ENCODE measurements at regions not wholly inside any gene's neighbourhood (a gene's known extent, or its start where the extent isn't known, plus 50 kb on each side); places are given as distances from the start of the nearest gene placed in this dataset.

DNA sequence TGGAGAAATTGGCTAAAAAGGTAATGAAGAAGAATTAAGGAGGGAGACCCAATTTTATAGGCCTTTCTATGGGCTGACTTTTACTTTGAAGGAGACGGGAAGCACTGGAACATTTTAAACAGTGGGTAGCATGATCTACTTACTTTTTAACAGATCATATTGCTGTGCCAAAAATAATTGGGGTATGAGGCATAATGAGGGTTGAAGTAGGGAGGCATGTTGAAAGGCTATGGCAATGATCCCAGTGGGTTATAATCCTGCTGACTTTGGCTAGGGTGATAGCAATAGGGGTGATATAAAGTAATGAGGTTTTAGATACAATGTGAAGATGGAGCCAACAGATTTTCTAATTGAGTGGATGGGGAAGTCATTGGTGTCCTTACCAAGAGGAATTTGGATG, 73.2 kb downstream of the GPR37 start:
- intact Hi-C loops (cut with micrococcal nuclease; ENCODE audit: unreplicated experiment) = no loop called here
- no TSS peak for BruUV-seq (replicated peaks)
- ChIA-PET CTCF (no interaction called here), POLR2A (no interaction called here)
- H3K4me3 Mint-ChIP-seq (ENCODE audit: unreplicated experiment) = no peak overlapping the region
- TF ChIP-seq, protein P1, sequence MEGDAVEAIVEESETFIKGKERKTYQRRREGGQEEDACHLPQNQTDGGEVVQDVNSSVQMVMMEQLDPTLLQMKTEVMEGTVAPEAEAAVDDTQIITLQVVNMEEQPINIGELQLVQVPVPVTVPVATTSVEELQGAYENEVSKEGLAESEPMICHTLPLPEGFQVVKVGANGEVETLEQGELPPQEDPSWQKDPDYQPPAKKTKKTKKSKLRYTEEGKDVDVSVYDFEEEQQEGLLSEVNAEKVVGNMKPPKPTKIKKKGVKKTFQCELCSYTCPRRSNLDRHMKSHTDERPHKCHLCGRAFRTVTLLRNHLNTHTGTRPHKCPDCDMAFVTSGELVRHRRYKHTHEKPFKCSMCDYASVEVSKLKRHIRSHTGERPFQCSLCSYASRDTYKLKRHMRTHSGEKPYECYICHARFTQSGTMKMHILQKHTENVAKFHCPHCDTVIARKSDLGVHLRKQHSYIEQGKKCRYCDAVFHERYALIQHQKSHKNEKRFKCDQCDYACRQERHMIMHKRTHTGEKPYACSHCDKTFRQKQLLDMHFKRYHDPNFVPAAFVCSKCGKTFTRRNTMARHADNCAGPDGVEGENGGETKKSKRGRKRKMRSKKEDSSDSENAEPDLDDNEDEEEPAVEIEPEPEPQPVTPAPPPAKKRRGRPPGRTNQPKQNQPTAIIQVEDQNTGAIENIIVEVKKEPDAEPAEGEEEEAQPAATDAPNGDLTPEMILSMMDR (IDR thresholded peaks at IDR 0.05; ENCODE audit: insufficient read depth in 1 of 2, low read depth in 1 of 2, low read length in 1 of 2, severe bottlenecking in 1 of 2, unreplicated experiment in 1 of 2) = no peak
- Histone ChIP-seq H3K36me3 (ENCODE audit: control insufficient read depth, insufficient read depth, low read length) (no peaks in the 10 kb centered on the region), H3K4me3 (ENCODE audit: low read depth, low read length) (no peak overlapping the region), H3K4me1 (no peaks in the 10 kb centered on the region), H3K27me3 (replicated peaks; ENCODE audit: control insufficient read depth, insufficient read depth, low read length) (no peaks in the 10 kb centered on the region), H3K9me3 (no peaks in the 10 kb centered on the region)
- H3K27me3 Mint-ChIP-seq (ENCODE audit: insufficient read depth, unreplicated experiment) = no peaks in the 10 kb centered on the region
- H3K9me3 Mint-ChIP-seq (ENCODE audit: unreplicated experiment) = no peaks in the 10 kb centered on the region
- H3K27ac Mint-ChIP-seq (ENCODE audit: unreplicated experiment) = no peak overlapping the region
- DNase-seq = no peak
- no peaks in the 10 kb centered on the region for H3K36me3 Mint-ChIP-seq (ENCODE audit: insufficient read depth, unreplicated experiment)
- H3K4me1 Mint-ChIP-seq (ENCODE audit: low read depth, unreplicated experiment) = no peaks in the 10 kb centered on the region

DNA sequence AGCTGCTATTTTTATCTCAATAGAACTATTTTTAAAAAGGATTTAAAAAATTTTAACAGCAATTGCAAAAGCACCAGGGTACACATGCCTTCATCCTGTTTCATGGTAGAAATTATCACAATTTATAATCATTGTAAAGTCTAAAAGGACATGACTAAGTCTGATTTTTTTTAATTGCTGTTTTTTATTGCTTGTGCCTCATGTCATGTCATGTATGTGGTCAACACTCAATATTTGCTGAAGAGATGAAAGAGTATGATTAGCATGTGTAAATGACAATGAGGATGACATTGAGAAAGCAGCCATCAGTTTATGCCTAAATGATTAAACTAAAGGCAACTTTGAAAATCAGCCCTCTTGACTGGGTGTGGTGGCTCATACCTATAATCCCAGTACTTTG, 74.8 kb downstream of the GPR37 start:
- CTCF ChIA-PET = no interaction called here
- Mint-ChIP-seq H3K4me1 (ENCODE audit: low read depth, unreplicated experiment) (no peaks in the 10 kb centered on the region), H3K27ac (ENCODE audit: unreplicated experiment) (no peak overlapping the region), H3K4me3 (ENCODE audit: unreplicated experiment) (no peak overlapping the region), H3K27me3 (ENCODE audit: insufficient read depth, unreplicated experiment) (no peaks in the 10 kb centered on the region), H3K9me3 (ENCODE audit: unreplicated experiment) (no peaks in the 10 kb centered on the region), H3K36me3 (ENCODE audit: insufficient read depth, unreplicated experiment) (no peaks in the 10 kb centered on the region)
- H3K27me3 ChIP-seq (replicated peaks; ENCODE audit: control insufficient read depth, insufficient read depth, low read length) = no peaks in the 10 kb centered on the region
- no peak for DNase-seq
- POLR2A ChIA-PET = no interaction called here
- intact Hi-C loops (cut with micrococcal nuclease; ENCODE audit: unreplicated experiment) = no loop called here
- no peaks in the 10 kb centered on the region for H3K4me1 ChIP-seq
- TF ChIP-seq, protein P1 (IDR thresholded peaks at IDR 0.05; ENCODE audit: insufficient read depth in 1 of 2, low read depth in 1 of 2, low read length in 1 of 2, severe bottlenecking in 1 of 2, unreplicated experiment in 1 of 2) = no peak
- no TSS peak for BruUV-seq (replicated peaks)
- no peaks in the 10 kb centered on the region for H3K9me3 ChIP-seq
- H3K4me3 ChIP-seq (ENCODE audit: low read depth, low read length) = no peak overlapping the region
- no peaks in the 10 kb centered on the region for H3K36me3 ChIP-seq (ENCODE audit: control insufficient read depth, insufficient read depth, low read length)

DNA sequence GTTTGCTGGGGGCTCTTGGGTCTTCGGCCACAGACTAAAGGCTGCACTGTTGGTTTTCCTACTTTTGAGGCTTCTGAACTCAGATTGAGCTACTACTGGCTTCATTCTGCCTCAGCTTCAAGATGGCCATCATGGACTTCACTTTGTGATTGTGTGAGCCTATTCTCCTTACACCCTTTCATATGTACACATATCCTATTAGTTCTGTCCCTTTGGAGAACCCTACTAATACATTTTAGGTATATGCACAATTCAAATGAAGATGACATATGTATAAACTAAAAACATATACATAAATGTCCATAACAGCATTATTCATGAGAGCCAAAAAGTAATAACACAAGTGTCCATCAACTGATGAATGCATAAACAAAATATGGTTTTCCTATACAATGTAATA, 75.7 kb downstream of the GPR37 start:
- Histone ChIP-seq H3K27me3 (replicated peaks; ENCODE audit: control insufficient read depth, insufficient read depth, low read length) (no peaks in the 10 kb centered on the region), H3K36me3 (ENCODE audit: control insufficient read depth, insufficient read depth, low read length) (no peaks in the 10 kb centered on the region), H3K9me3 (no peaks in the 10 kb centered on the region), H3K4me3 (ENCODE audit: low read depth, low read length) (no peak overlapping the region), H3K4me1 (no peaks in the 10 kb centered on the region)
- Mint-ChIP-seq H3K27me3 (ENCODE audit: insufficient read depth, unreplicated experiment) (no peaks in the 10 kb centered on the region), H3K9me3 (ENCODE audit: unreplicated experiment) (no peaks in the 10 kb centered on the region), H3K36me3 (ENCODE audit: insufficient read depth, unreplicated experiment) (no peaks in the 10 kb centered on the region), H3K27ac (ENCODE audit: unreplicated experiment) (no peak overlapping the region), H3K4me1 (ENCODE audit: low read depth, unreplicated experiment) (no peaks in the 10 kb centered on the region), H3K4me3 (ENCODE audit: unreplicated experiment) (no peak overlapping the region)
- ChIA-PET POLR2A (no interaction called here), CTCF (no interaction called here)
- no peak for DNase-seq
- no TSS peak for BruUV-seq (replicated peaks)
- intact Hi-C loops (cut with micrococcal nuclease; ENCODE audit: unreplicated experiment) = no loop called here
- TF ChIP-seq, protein P1 (IDR thresholded peaks at IDR 0.05; ENCODE audit: insufficient read depth in 1 of 2, low read depth in 1 of 2, low read length in 1 of 2, severe bottlenecking in 1 of 2, unreplicated experiment in 1 of 2) = no peak

Measured in Caco-2 (cell line).